SIG-M5 treated with dmso at 0.1 percent for 504 hours (cell line): ENCODE measurements at regions not wholly inside any gene's neighbourhood (a gene's known extent, or its start where the extent isn't known, plus 50 kb on each side); places are given as distances from the start of the nearest gene placed in this dataset.
A peak's percentile ranks its signal among the peaks of the same experiment; 100 is the strongest.

ENCODE experiments used
- DNase-seq: peaks from one replicate; lab custom pipeline; 2025; ENCODE audit not compliant: unreplicated experiment; lab: John Stamatoyannopoulos, UW

- no peak for DNase-seq
Observed at GRCh38 chr13:75231235-75231634, 250.7 kb downstream of the TBC1D4 start.

- no peak for DNase-seq
Observed at GRCh38 chr13:75226733-75227435, 255.1 kb downstream of the TBC1D4 start.

GRCh38 chr13:75226092-75226491 is 255.9 kb downstream of the TBC1D4 start:
- no peak for DNase-seq

- DNase-seq = no peak
Observed at GRCh38 chr13:75225288-75226032, 256.5 kb downstream of the TBC1D4 start.

GRCh38 chr13:75224053-75224742 is 257.8 kb downstream of the TBC1D4 start:
- DNase-seq = no peak

- DNase-seq = no peak
Observed at GRCh38 chr13:75222031-75222430, 259.9 kb downstream of the TBC1D4 start.

GRCh38 chr13:75220861-75221260 is 261.1 kb downstream of the TBC1D4 start:
- DNase-seq = no peak

GRCh38 chr13:75220238-75220542 is 261.8 kb downstream of the TBC1D4 start:
- no peak for DNase-seq

- DNase-seq = peak; percentile 39
Observed at GRCh38 chr13:75219479-75220237, 262.3 kb downstream of the TBC1D4 start.

- DNase-seq = no peak
Observed at GRCh38 chr13:75217949-75218348, 264.0 kb downstream of the TBC1D4 start.

GRCh38 chr13:75216038-75216437 is 265.9 kb downstream of the TBC1D4 start:
- no peak for DNase-seq

- DNase-seq = no peak
Observed at GRCh38 chr13:75214846-75215245, 267.1 kb downstream of the TBC1D4 start.

GRCh38 chr13:75202981-75203380 is 279.0 kb downstream of the TBC1D4 start:
- no peak for DNase-seq

- DNase-seq = no peak
Observed at GRCh38 chr13:75197803-75198202, 284.2 kb downstream of the TBC1D4 start.

GRCh38 chr13:75196147-75196837 is 285.7 kb downstream of the TBC1D4 start:
- no peak for DNase-seq

GRCh38 chr13:75195495-75196146 is 286.3 kb downstream of the TBC1D4 start:
- DNase-seq = no peak

GRCh38 chr13:75194717-75195462 is 287.1 kb downstream of the TBC1D4 start:
- no peak for DNase-seq

- DNase-seq = no peak
Observed at GRCh38 chr13:75186379-75186778, 295.6 kb downstream of the TBC1D4 start.

GRCh38 chr13:75181906-75182305 is 300.1 kb downstream of the TBC1D4 start:
- DNase-seq = no peak
